Heart left ventricle (tissue), 16 donors: ENCODE measurements at regions not wholly inside any gene's neighbourhood (a gene's known extent, or its start where the extent isn't known, plus 50 kb on each side); places are given as distances from the start of the nearest gene placed in this dataset.

Experiments used
- ATAC-seq, 4 donors: fragments of 200-7000 bp; cut with Tn5 transposase; one replicate each; pipeline ENCODE4 v1.9.1; 2020 to 2022; ENCODE audit warnings: moderate library complexity in 4 of 4, mild to moderate bottlenecking in 3 of 4, moderate number of reproducible peaks in 1 of 4
- DNase-seq, 5 donors: peaks; one replicate each; pipeline ENCODE4 v3.0.0-alpha.2; 2020
- H3K27ac ChIP-seq, 12 donors: fragments of 200-600 bp; sonication (generic) in 4 of 12; one replicate each; pipeline versions ENCODE4 v1.5.0 to v1.8.0; 2016 to 2022; ENCODE audit warnings: mild to moderate bottlenecking in 2 of 12
- H3K27me3 ChIP-seq, 9 donors: fragments of 200-600 bp; sonication (generic) in 2 of 9; one replicate each; pipeline versions ENCODE4 v1.5.1 to v1.8.0; 2016 to 2022; ENCODE audit warnings: mild to moderate bottlenecking in 3 of 9
- H3K36me3 ChIP-seq, 9 donors: fragments of 200-600 bp; sonication (generic) in 2 of 9; one replicate each; pipeline versions ENCODE4 v1.5.0 to v1.8.0; 2018 to 2022; ENCODE audit warnings: mild to moderate bottlenecking in 2 of 9
- H3K4me1 ChIP-seq, 12 donors: fragments of 200-600 bp; sonication (generic) in 4 of 12; one replicate each; pipeline versions ENCODE4 v1.5.0 to v1.8.0; 2016 to 2022; ENCODE audit warnings: mild to moderate bottlenecking in 3 of 12
- H3K4me3 ChIP-seq, 12 donors: fragments of 200-600 bp; sonication (generic) in 4 of 12; one replicate each; pipeline versions ENCODE4 v1.5.0 to v1.8.0; 2017 to 2022; ENCODE audit warnings: mild to moderate bottlenecking in 9 of 12, moderate library complexity in 4 of 12
- H3K9me3 ChIP-seq, 12 donors: fragments of 200-600 bp; sonication (generic) in 4 of 12; one replicate each; pipeline versions ENCODE4 v1.5.0 to v1.8.0; 2016 to 2022; ENCODE audit warnings: mild to moderate bottlenecking in 1 of 12
- POLR2A ChIP-seq, 2 donors: fragments of 450-650 bp; IDR thresholded peaks; one replicate each; pipeline ENCODE4 v1.6.1; 2017; ENCODE audit warnings: antibody characterized with exemption in 2 of 2, mild to moderate bottlenecking in 2 of 2, moderate library complexity in 2 of 2
- WGBS, 4 donors: extraction: QIAGEN DNeasy Blood & Tissue Kit in 2 of 4; methylation state at CpG; one replicate each; pipeline versions ENCODE4 v1.1.5 to v1.1.7; 2013 to 2018; 5-methylcytosine and 5-hydroxymethylcytosine counted together
- intact Hi-C, 10 donors: fragments of 100-400 bp; cut with DNase I; formaldehyde crosslinking; loops; one replicate each; pipeline versions ENCODE4 v1.11.1 to v1.14.2; 2022
- TF ChIP-seq, protein P1 (sequence below), 12 donors: fragments of 200-600 bp; sonication (generic) in 4 of 12; IDR thresholded peaks; one replicate each; pipeline versions ENCODE4 v1.5.0 to v1.8.0; 2018 to 2022; ENCODE audit warnings: antibody characterized with exemption in 12 of 12, mild to moderate bottlenecking in 5 of 12
- donor health status: ischemic (EF 13 %, LVEDD 7.1; RV severe dilation, severe dysfunction).
- donor health status: healthy with polysubstance abuse.
- donor health status: DM: no; HTN: yes; CAD: no.
- donor health status: DM: no; HTN: no; CAD: no.
- donor health status: ischemic (EF 25% LVEDD 6.9; RV normal size, moderate dysfunction).
- donor health status: ischemic (EF 25% LVEDD 5.7; RV mildly dilated, moderate dysfunction).
- donor health status: healthy.
- donor health status: DM: yes; HTN: yes; CAD: no.
- donor health status: ischemic (EF 35%, LVEDD 5.7; RV mildly dilated, moderate dysfunction).
- donor health status: nonischemic (EF 11% LVEDD 7.7; RV severe dilation, severe dysfunction).
- donor health status: DM: yes; HTN: yes; CAD: no.
- donor health status: PGD.
- donor health status: ischemic (EF 29% LVEDD 5.4; RV normal size, mild dysfunction).
- donor health status: nonischemic (EF 23%, LVEDD 6.1; RV moderate dilation, normal function).

DNA sequence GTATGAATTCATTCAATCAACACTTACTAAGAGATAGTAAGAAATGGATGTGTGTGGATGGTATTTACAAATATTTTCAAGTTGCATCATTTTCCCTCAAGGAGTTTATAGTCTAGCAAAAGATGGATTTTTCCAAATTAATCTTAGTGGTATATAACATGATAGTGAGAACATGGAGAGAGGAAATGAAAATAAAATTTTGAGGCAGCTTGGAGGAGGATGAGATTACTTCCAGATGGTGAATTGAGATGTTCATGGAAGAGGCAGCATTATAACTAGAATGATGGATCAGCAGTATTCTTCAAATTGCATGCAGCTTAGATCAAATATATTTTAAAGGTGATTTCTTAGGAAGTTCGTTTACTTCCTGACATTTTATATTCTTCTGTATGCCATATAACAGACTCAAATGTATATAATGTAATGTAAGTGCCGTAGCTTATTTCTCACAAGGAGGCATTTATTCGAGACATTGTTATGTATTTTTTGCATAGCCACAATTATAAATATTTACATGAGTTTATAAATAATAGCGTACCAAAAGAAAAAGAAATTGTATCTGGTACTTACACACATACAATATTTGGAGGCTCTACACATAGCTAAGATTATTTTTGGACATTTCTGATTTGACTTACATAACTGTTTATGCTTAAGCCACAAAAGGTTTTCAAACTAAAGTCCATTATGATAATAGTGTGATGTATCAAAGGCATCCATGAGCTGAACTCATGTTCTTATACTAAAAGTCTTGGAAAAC, 439.4 kb downstream of the SPRY1 start:
- ATAC-seq (no peak), DNase-seq (no peak)
- Histone ChIP-seq H3K9me3 (peaks cover 0 to 4% (median 0%) of the 10 kb centered on the region in 12 donors), H3K4me1 (peaks cover 0 to 66% (median 36%) of the 10 kb centered on the region in 12 donors), H3K4me3 (no peak overlapping the region), H3K36me3 (no peaks in the 10 kb centered on the region), H3K27ac (peak overlapping the region in 7 of 12 donors; percentile 29 to 95 (median 89)), H3K27me3 (no peaks in the 10 kb centered on the region)
- TF ChIP-seq, protein P1, sequence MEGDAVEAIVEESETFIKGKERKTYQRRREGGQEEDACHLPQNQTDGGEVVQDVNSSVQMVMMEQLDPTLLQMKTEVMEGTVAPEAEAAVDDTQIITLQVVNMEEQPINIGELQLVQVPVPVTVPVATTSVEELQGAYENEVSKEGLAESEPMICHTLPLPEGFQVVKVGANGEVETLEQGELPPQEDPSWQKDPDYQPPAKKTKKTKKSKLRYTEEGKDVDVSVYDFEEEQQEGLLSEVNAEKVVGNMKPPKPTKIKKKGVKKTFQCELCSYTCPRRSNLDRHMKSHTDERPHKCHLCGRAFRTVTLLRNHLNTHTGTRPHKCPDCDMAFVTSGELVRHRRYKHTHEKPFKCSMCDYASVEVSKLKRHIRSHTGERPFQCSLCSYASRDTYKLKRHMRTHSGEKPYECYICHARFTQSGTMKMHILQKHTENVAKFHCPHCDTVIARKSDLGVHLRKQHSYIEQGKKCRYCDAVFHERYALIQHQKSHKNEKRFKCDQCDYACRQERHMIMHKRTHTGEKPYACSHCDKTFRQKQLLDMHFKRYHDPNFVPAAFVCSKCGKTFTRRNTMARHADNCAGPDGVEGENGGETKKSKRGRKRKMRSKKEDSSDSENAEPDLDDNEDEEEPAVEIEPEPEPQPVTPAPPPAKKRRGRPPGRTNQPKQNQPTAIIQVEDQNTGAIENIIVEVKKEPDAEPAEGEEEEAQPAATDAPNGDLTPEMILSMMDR (IDR thresholded peaks at IDR 0.05): no peak
- TF ChIP-seq POLR2A (IDR thresholded peaks at IDR 0.05): no peak
- 80 to 95% (median 89%) methylated on average over 4 of the region's 4 CpGs for WGBS, 4 donors
- intact Hi-C loops: loop anchor here in 2 of 10 donors (10.0 kb wide), 2 partner anchors 441 to 1051 kb away; partner anchors contain the start of gene SPRY1 (in 1 of the 2)

DNA sequence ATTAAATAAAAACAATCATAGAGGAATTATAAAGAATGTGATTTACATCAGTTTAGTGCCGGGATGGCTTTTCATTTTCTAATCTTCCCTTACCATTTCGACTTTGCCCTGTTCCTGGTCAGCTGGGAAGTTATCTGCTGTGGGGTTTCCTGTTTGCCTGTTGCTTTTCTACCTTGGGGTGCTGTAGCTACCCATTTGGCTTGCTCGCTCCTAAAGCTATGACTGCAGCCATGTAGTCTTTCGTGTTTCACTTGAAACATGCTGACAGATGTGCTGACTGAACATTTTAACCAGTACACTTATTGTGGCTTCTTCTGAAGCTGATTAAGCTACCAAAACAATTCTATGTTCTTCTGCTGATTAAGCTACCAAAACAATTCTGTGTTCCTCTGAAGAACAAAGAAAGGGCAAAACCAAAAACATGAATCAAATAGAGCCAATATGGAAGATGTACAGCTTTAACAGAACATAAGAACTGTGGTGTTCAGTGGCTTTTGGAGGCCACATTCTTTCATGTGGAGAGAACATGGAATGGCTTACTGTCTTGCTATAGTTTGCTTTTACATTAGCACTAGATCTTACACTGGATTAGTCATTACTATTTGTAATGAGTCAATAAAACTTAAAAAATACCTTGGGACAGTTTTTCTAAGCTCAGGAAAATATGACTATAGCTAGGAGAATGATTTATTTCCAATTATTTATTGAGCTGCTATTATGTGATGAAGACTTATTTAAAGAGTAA, 440.4 kb downstream of the SPRY1 start:
- peaks cover 0 to 56% (median 30%) of the 10 kb centered on the region in 12 donors for H3K4me1 ChIP-seq
- no peaks in the 10 kb centered on the region for H3K27me3 ChIP-seq
- WGBS, 4 donors: 45 to 55% (median 50%) methylated on average over 4 of the region's 4 CpGs
- ATAC-seq (no peak), DNase-seq (no peak)
- H3K4me3 ChIP-seq: no peak overlapping the region
- TF ChIP-seq POLR2A (IDR thresholded peaks at IDR 0.05): no peak
- H3K27ac ChIP-seq: peak overlapping the region in 8 of 12 donors; percentile 6 to 89 (median 60)
- intact Hi-C loops: loop anchor here in 2 of 10 donors (10.0 kb wide), 2 partner anchors 442 to 1052 kb away; partner anchors contain the start of gene SPRY1 (in 1 of the 2)
- peaks cover 0 to 4% (median 0%) of the 10 kb centered on the region in 12 donors for H3K9me3 ChIP-seq
- H3K36me3 ChIP-seq: no peaks in the 10 kb centered on the region

DNA sequence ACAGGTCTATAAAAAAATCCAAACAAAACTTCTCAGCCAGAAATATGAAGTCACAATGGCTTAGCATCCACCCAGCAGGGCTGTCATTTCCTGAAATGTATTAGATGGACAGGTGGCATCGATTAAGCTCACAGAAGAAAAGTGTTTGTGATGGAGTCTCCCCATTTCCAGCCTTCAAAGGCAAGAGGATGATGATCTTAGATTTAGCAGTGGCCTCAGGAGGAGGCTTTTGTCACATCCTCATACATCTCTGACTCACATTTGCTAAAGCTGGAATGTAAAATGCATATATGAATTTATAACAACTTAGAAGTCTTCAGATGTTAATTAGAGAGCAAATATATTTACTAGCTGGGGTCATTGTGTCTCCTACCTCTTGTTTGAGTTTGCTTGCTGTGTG, 441.9 kb downstream of the SPRY1 start:
- H3K27me3 ChIP-seq: no peaks in the 10 kb centered on the region
- DNase-seq (no peak), ATAC-seq (no peak)
- H3K4me1 ChIP-seq: peaks cover 0 to 47% (median 24%) of the 10 kb centered on the region in 12 donors
- intact Hi-C loops: loop anchor here in 2 of 10 donors (10.0 kb wide), 2 partner anchors 444 to 1054 kb away; partner anchors contain the start of gene SPRY1 (in 1 of the 2)
- H3K9me3 ChIP-seq: peaks cover 0 to 12% (median 0%) of the 10 kb centered on the region in 12 donors
- 12 to 40% (median 38%) methylated on average over 1 of the region's 1 CpG for WGBS, 4 donors
- TF ChIP-seq, protein P1 (IDR thresholded peaks at IDR 0.05): no peak
- no peak for TF ChIP-seq POLR2A (IDR thresholded peaks at IDR 0.05)
- H3K27ac ChIP-seq: peak overlapping the region in 2 of 12 donors; percentile 12 to 17
- no peak overlapping the region for H3K4me3 ChIP-seq
- H3K36me3 ChIP-seq: no peaks in the 10 kb centered on the region

DNA sequence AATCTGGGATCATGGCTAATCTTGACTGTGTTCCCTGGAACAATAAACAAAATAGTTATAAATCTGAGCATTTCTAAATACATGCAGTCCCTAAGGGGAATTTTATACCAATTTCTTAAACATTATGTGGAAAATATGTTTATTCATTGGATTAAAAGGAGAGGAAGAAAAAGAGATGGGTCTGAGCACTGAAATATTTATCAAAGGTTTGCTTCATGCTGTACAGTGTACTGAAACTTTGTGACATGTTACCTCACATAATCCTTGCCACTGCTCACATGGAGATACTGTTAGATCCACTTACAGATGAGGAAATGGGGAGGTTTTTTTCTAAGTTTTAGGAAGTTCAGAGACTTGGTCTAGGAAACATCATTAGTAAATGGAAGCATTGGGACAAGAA, 443.6 kb downstream of the SPRY1 start:
- intact Hi-C loops: loop anchor here in 1 of 10 donors (10.0 kb wide), 1 partner anchor 255 kb away; no protein-coding TSS in a partner anchor
- DNase-seq: no peak
- Histone ChIP-seq H3K4me3 (no peak overlapping the region), H3K27me3 (no peaks in the 10 kb centered on the region), H3K27ac (peak overlapping the region in 5 of 12 donors; percentile 17 to 32 (median 21)), H3K9me3 (peaks cover 0 to 29% (median 0%) of the 10 kb centered on the region in 12 donors), H3K4me1 (peaks cover 0 to 42% (median 19%) of the 10 kb centered on the region in 12 donors), H3K36me3 (no peaks in the 10 kb centered on the region)
- no peak for ATAC-seq
- no peak for TF ChIP-seq POLR2A (IDR thresholded peaks at IDR 0.05)
- TF ChIP-seq, protein P1 (IDR thresholded peaks at IDR 0.05): no peak
